AG04450 (cell line): ENCODE measurements at regions not wholly inside any gene's neighbourhood (a gene's known extent, or its start where the extent isn't known, plus 50 kb on each side); places are given as distances from the start of the nearest gene placed in this dataset.
"Not testable (repeated sequence)": the region's sequence is repeated elsewhere in the genome, so short reads cannot be mapped to it uniquely, and the experiment has no call there.

Experiments
- CTCF ChIA-PET: fragments of 300-600, 350-600 bp; formaldehyde crosslinking; extraction: SDS; loops from one replicate; lab custom pipeline; 2022; ENCODE audit warnings: antibody characterized with exemption, inconsistent platforms; lab: Charles Lee
- POLR2A ChIA-PET: fragments of 350-600 bp; formaldehyde crosslinking; extraction: SDS; loops from one replicate; lab custom pipeline; 2021; ENCODE audit warnings: antibody characterized with exemption, inconsistent platforms; lab: Yijun Ruan, JAX
- DNase-seq: peaks from one replicate; pipeline ENCODE4 v3.0.0-alpha.2; 2011; ENCODE audit warnings: low read depth, low spot score
- H3K27ac ChIP-seq: one replicate; pipeline ENCODE4 v1.5.1; 2012; ENCODE audit warnings: low read depth, low read length, control low read depth
- H3K27me3 ChIP-seq: one replicate; pipeline ENCODE4 v1.6.0; 2012; ENCODE audit warnings: low read length; ENCODE audit not compliant: control insufficient read depth, insufficient read depth
- H3K4me3 ChIP-seq: 2 replicates; pipeline ENCODE4 v1.5.1; 2011; ENCODE audit warnings: mild to moderate bottlenecking, low read depth, low read length, control low read depth
- H3K9me3 ChIP-seq: 2 replicates; pipeline ENCODE4 v1.5.1; 2012; ENCODE audit warnings: low read length; ENCODE audit not compliant: control insufficient read depth, insufficient read depth
- CTCF ChIP-seq: IDR thresholded peaks from 2 replicates; pipeline ENCODE4 v1.5.1; 2011; ENCODE audit warnings: low read depth, low read length, control low read depth, inconsistent platforms

- H3K9me3 ChIP-seq: peaks cover 90% of the 10 kb centered on the region
- H3K27ac ChIP-seq: no peak overlapping the region
- CTCF ChIA-PET: no interaction called here
- no peak overlapping the region for H3K4me3 ChIP-seq
- no peak for DNase-seq
- no peak for TF ChIP-seq CTCF
- no peaks in the 10 kb centered on the region for H3K27me3 ChIP-seq
- POLR2A ChIA-PET: no interaction called here
These were observed 325.4 kb upstream of the SFSWAP start for GRCh38 chr12:131385313-131386166.

- CTCF ChIA-PET: no interaction called here
- TF ChIP-seq CTCF: no peak
- POLR2A ChIA-PET: no interaction called here
- no peak for DNase-seq
- Histone ChIP-seq H3K27me3 (no peaks in the 10 kb centered on the region), H3K4me3 (no peak overlapping the region), H3K27ac (no peak overlapping the region), H3K9me3 (peaks cover 89% of the 10 kb centered on the region)
These were observed 324.7 kb upstream of the SFSWAP start for GRCh38 chr12:131386167-131386521.

GRCh38 chr12:131386781-131387180 is 324.1 kb upstream of the SFSWAP start:
- Histone ChIP-seq H3K4me3 (no peak overlapping the region), H3K27me3 (no peaks in the 10 kb centered on the region), H3K27ac (no peak overlapping the region), H3K9me3 (peaks cover 90% of the 10 kb centered on the region)
- ChIA-PET POLR2A (no interaction called here), CTCF (no interaction called here)
- no peak for DNase-seq
- no peak for TF ChIP-seq CTCF

GRCh38 chr12:131387281-131388163 is 323.4 kb upstream of the SFSWAP start:
- H3K4me3 ChIP-seq: no peak overlapping the region
- CTCF ChIA-PET: no interaction called here
- H3K9me3 ChIP-seq: peaks cover 91% of the 10 kb centered on the region
- TF ChIP-seq CTCF: no peak
- no peak for DNase-seq
- H3K27me3 ChIP-seq: no peaks in the 10 kb centered on the region
- POLR2A ChIA-PET: no interaction called here
- H3K27ac ChIP-seq: no peak overlapping the region

- H3K27me3 ChIP-seq, H3K4me3 ChIP-seq, DNase-seq, CTCF ChIA-PET, H3K27ac ChIP-seq, POLR2A ChIA-PET: not testable (repeated sequence)
- peaks cover 83% of the 10 kb centered on the region for H3K9me3 ChIP-seq
These were observed 322.5 kb upstream of the SFSWAP start for GRCh38 chr12:131388164-131389053.
